Fibroblast of the conjunctiva (primary cell): ENCODE measurements at regions not wholly inside any gene's neighbourhood (a gene's known extent, or its start where the extent isn't known, plus 50 kb on each side); places are given as distances from the start of the nearest gene placed in this dataset.

ENCODE experiments used
- DNase-seq: peaks from one replicate; pipeline ENCODE4 v3.0.0-alpha.2; 2010; ENCODE audit warnings: low read depth

GRCh38 chr7:41237956-41238355 is 464.9 kb downstream of the INHBA start:
- DNase-seq, result no peak

GRCh38 chr7:41232086-41232485 is 470.8 kb downstream of the INHBA start:
- DNase-seq, result no peak

- DNase-seq, result no peak
These were observed 478.7 kb downstream of the INHBA start for GRCh38 chr7:41224063-41224763.

- peak; percentile 43 for DNase-seq
These were observed 480.1 kb downstream of the INHBA start for GRCh38 chr7:41222746-41223145.

GRCh38 chr7:41220266-41220665 is 482.6 kb downstream of the INHBA start:
- no peak for DNase-seq

- DNase-seq, result no peak
These were observed 483.6 kb downstream of the INHBA start for GRCh38 chr7:41219276-41219675.

GRCh38 chr7:41217306-41217705 is 485.6 kb downstream of the INHBA start:
- no peak for DNase-seq

- DNase-seq, result no peak
These were observed 495.7 kb downstream of the INHBA start for GRCh38 chr7:41207141-41207540.

GRCh38 chr7:41206267-41206666 is 496.6 kb downstream of the INHBA start:
- DNase-seq, result no peak

GRCh38 chr7:41205600-41205999 is 497.3 kb downstream of the INHBA start:
- no peak for DNase-seq

GRCh38 chr7:41203542-41203941 is 499.3 kb downstream of the INHBA start:
- no peak for DNase-seq

- DNase-seq, result no peak
These were observed 501.9 kb downstream of the INHBA start for GRCh38 chr7:41201021-41201420.

GRCh38 chr7:41199136-41199535 is 503.8 kb downstream of the INHBA start:
- no peak for DNase-seq

GRCh38 chr7:41198502-41198901 is 504.4 kb downstream of the INHBA start:
- no peak for DNase-seq

- no peak for DNase-seq
These were observed 505.1 kb downstream of the INHBA start for GRCh38 chr7:41197769-41198168.

GRCh38 chr7:41193738-41194282 is 509.1 kb downstream of the INHBA start:
- DNase-seq, result no peak

- no peak for DNase-seq
These were observed 512.3 kb downstream of the INHBA start for GRCh38 chr7:41190581-41190980.

GRCh38 chr7:41189866-41190265 is 513.0 kb downstream of the INHBA start:
- peak; percentile 33 for DNase-seq

- peak; percentile 8 for DNase-seq
These were observed 514.4 kb downstream of the INHBA start for GRCh38 chr7:41188163-41189130.

GRCh38 chr7:41187322-41187721 is 515.6 kb downstream of the INHBA start:
- no peak for DNase-seq

GRCh38 chr7:41185851-41186250 is 517.0 kb downstream of the INHBA start:
- no peak for DNase-seq

GRCh38 chr7:41183741-41184140 is 519.1 kb downstream of the INHBA start:
- no peak for DNase-seq

GRCh38 chr7:41182782-41183181 is 520.1 kb downstream of the INHBA start:
- DNase-seq, result no peak
